Left lung (tissue), 4 donors: ENCODE measurements at regions not wholly inside any gene's neighbourhood (a gene's known extent, or its start where the extent isn't known, plus 50 kb on each side); places are given as distances from the start of the nearest gene placed in this dataset.

ENCODE experiments used
- ATAC-seq: fragments of 200-7000 bp; cut with Tn5 transposase; one replicate; pipeline ENCODE4 v1.9.1; 2020; ENCODE audit warnings: moderate library complexity
- DNase-seq, 4 donors: peaks; one replicate each; pipeline ENCODE4 v3.0.0-alpha.2; 2013 to 2020
- H3K27ac ChIP-seq, 2 donors: fragments of 200-600 bp; sonication (generic) in 1 of 2; one replicate each; pipeline versions ENCODE4 v1.5.0 to v1.8.0; 2020 to 2021
- H3K27me3 ChIP-seq, 2 donors: fragments of 200-600 bp; sonication (generic) in 1 of 2; one replicate each; pipeline versions ENCODE4 v1.5.0 to v1.8.0; 2020 to 2021
- H3K36me3 ChIP-seq, 2 donors: fragments of 200-600 bp; sonication (generic) in 1 of 2; one replicate each; pipeline versions ENCODE4 v1.5.0 to v1.8.0; 2020 to 2021
- H3K4me1 ChIP-seq, 2 donors: fragments of 200-600 bp; one replicate each; pipeline ENCODE4 v1.8.0; 2021
- H3K4me3 ChIP-seq, 2 donors: fragments of 200-600 bp; sonication (generic) in 1 of 2; one replicate each; pipeline versions ENCODE4 v1.5.0 to v1.8.0; 2020 to 2021; ENCODE audit warnings: mild to moderate bottlenecking in 1 of 2
- H3K9me3 ChIP-seq, 2 donors: fragments of 200-600 bp; sonication (generic) in 1 of 2; one replicate each; pipeline versions ENCODE4 v1.5.0 to v1.8.0; 2020 to 2021
- CTCF ChIP-seq, 2 donors: fragments of 200-600 bp; sonication (generic) in 1 of 2; IDR thresholded peaks; one replicate each; pipeline versions ENCODE4 v1.5.0 to v1.8.0; 2021; ENCODE audit warnings: antibody characterized with exemption in 2 of 2
- intact Hi-C, 2 donors: fragments of 100-400 bp; cut with DNase I; formaldehyde crosslinking; loops; one replicate each; pipeline versions ENCODE4 v1.11.2 to v1.14.2; 2022
- donor health status: DM: no; HTN: yes; CAD: no.
- donor health status: DM: no; HTN: no; CAD: no.

GRCh38 chr9:134555094-134555650 is 86.4 kb upstream of the COL5A1 start:
- H3K27ac ChIP-seq, result no peak overlapping the region
- intact Hi-C loops, result no loop called here

GRCh38 chr9:134556531-134557068 is 85.0 kb upstream of the COL5A1 start:
- ATAC-seq (no peak), DNase-seq (peak in 3 of 4 donors; percentile 24 to 87 (median 71))
- H3K4me3 ChIP-seq, result no peak overlapping the region
- peaks cover 0 to 50% of the 10 kb centered on the region in 2 donors for H3K27me3 ChIP-seq
- H3K27ac ChIP-seq, result no peak overlapping the region
- intact Hi-C loops, result no loop called here
- no peaks in the 10 kb centered on the region for H3K9me3 ChIP-seq
- H3K36me3 ChIP-seq, result no peaks in the 10 kb centered on the region
- H3K4me1 ChIP-seq, result peaks cover 12 to 13% of the 10 kb centered on the region in 2 donors
- no peak for TF ChIP-seq CTCF (IDR thresholded peaks at IDR 0.05)

More at GRCh38 chr9:134555094-134555650, 86.4 kb upstream of the COL5A1 start:
- Histone ChIP-seq H3K36me3 (no peaks in the 10 kb centered on the region), H3K4me3 (no peak overlapping the region), H3K27me3 (peaks cover 0 to 58% of the 10 kb centered on the region in 2 donors), H3K4me1 (peaks cover 13 to 18% of the 10 kb centered on the region in 2 donors), H3K9me3 (no peaks in the 10 kb centered on the region)
- ATAC-seq, result no peak
- no peak for TF ChIP-seq CTCF (IDR thresholded peaks at IDR 0.05)
- DNase-seq, result peak in 1 of 4 donors; percentile 19

GRCh38 chr9:134557331-134557730 is 84.3 kb upstream of the COL5A1 start:
- ATAC-seq (no peak), DNase-seq (peak in 1 of 4 donors; percentile 13)
- Histone ChIP-seq H3K36me3 (no peaks in the 10 kb centered on the region), H3K4me3 (no peak overlapping the region), H3K9me3 (no peaks in the 10 kb centered on the region), H3K27me3 (peaks cover 0 to 43% of the 10 kb centered on the region in 2 donors), H3K4me1 (peaks cover 6 to 7% of the 10 kb centered on the region in 2 donors), H3K27ac (no peak overlapping the region)
- intact Hi-C loops, result no loop called here
- TF ChIP-seq CTCF (IDR thresholded peaks at IDR 0.05), result no peak

GRCh38 chr9:134558124-134558905 is 83.3 kb upstream of the COL5A1 start:
- peak in 1 of 4 donors; percentile 19 for DNase-seq
- peaks cover 0 to 33% of the 10 kb centered on the region in 2 donors for H3K27me3 ChIP-seq
- intact Hi-C loops, result no loop called here
- peaks cover 0 to 3% of the 10 kb centered on the region in 2 donors for H3K4me1 ChIP-seq
- H3K4me3 ChIP-seq, result no peak overlapping the region
- ATAC-seq, result no peak
- TF ChIP-seq CTCF (IDR thresholded peaks at IDR 0.05), result no peak
- no peaks in the 10 kb centered on the region for H3K9me3 ChIP-seq
- no peak overlapping the region for H3K27ac ChIP-seq
- no peaks in the 10 kb centered on the region for H3K36me3 ChIP-seq

GRCh38 chr9:134559013-134559412 is 82.6 kb upstream of the COL5A1 start:
- TF ChIP-seq CTCF (IDR thresholded peaks at IDR 0.05), result no peak
- ATAC-seq (no peak), DNase-seq (peak in 1 of 4 donors; percentile 19)
- H3K27me3 ChIP-seq, result peaks cover 0 to 26% of the 10 kb centered on the region in 2 donors
- H3K4me1 ChIP-seq, result peaks cover 0 to 3% of the 10 kb centered on the region in 2 donors
- no peaks in the 10 kb centered on the region for H3K9me3 ChIP-seq
- intact Hi-C loops, result no loop called here
- no peak overlapping the region for H3K27ac ChIP-seq
- H3K36me3 ChIP-seq, result no peaks in the 10 kb centered on the region
- H3K4me3 ChIP-seq, result no peak overlapping the region
